GM12875 (cell line): ENCODE measurements at regions not wholly inside any gene's neighbourhood (a gene's known extent, or its start where the extent isn't known, plus 50 kb on each side); places are given as distances from the start of the nearest gene placed in this dataset.

ENCODE experiments used
- H3K4me3 ChIP-seq: one replicate; pipeline ENCODE4 v1.5.1; 2011; ENCODE audit warnings: low read depth, low read length, control low read depth
- TF ChIP-seq, protein P1 (sequence below): IDR thresholded peaks from 2 replicates; pipeline ENCODE4 v1.5.1; 2011; ENCODE audit warnings: low read depth, mild to moderate bottlenecking, control low read depth, inconsistent platforms, low read length, moderate library complexity, borderline replicate concordance; ENCODE audit not compliant: insufficient read depth

GRCh38 chr4:181437895-181438294 is 805.3 kb upstream of the TENM3 start:
- no peak overlapping the region for H3K4me3 ChIP-seq
- TF ChIP-seq, protein P1, sequence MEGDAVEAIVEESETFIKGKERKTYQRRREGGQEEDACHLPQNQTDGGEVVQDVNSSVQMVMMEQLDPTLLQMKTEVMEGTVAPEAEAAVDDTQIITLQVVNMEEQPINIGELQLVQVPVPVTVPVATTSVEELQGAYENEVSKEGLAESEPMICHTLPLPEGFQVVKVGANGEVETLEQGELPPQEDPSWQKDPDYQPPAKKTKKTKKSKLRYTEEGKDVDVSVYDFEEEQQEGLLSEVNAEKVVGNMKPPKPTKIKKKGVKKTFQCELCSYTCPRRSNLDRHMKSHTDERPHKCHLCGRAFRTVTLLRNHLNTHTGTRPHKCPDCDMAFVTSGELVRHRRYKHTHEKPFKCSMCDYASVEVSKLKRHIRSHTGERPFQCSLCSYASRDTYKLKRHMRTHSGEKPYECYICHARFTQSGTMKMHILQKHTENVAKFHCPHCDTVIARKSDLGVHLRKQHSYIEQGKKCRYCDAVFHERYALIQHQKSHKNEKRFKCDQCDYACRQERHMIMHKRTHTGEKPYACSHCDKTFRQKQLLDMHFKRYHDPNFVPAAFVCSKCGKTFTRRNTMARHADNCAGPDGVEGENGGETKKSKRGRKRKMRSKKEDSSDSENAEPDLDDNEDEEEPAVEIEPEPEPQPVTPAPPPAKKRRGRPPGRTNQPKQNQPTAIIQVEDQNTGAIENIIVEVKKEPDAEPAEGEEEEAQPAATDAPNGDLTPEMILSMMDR = no peak

DNA sequence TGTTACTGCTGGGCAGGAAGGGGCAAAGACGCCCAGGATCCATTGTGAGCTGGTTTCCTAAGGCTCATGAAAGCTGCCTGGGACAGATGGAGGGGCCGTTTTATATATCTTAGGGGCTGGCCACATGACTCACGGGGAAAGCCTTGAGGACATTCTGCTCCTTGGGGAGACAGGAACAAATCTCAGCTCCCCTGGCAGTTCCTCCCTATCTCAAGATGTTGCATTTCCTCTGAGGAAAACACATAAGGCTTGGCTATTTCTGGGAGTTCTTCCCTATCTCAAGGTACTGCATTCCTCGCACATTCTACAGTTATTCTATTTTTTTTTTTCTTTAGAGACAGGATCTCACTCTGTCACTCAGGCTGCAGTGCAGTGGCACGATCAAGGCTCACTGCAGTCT is 804.6 kb upstream of the TENM3 start:
- TF ChIP-seq, protein P1 = no peak
- no peak overlapping the region for H3K4me3 ChIP-seq

DNA sequence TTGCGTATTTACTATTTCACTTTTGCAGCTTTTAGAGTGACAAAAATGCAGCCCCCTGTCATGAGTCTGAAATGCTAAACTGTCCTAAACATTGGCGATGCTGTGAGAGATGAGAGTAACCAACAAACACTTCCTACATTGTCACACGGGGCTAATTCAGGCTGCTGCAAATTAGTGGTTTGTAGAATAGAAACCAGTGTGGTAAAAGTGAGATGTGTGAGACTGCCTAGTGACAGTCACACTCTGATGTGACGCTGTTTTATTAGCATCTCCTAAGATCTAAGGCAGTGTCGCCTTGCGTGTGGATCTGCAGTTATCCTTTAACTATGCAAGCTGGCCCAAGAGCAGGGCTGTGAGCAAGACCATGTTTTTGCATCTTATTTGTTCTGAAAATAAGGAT is 800.2 kb upstream of the TENM3 start:
- H3K4me3 ChIP-seq = no peak overlapping the region

DNA sequence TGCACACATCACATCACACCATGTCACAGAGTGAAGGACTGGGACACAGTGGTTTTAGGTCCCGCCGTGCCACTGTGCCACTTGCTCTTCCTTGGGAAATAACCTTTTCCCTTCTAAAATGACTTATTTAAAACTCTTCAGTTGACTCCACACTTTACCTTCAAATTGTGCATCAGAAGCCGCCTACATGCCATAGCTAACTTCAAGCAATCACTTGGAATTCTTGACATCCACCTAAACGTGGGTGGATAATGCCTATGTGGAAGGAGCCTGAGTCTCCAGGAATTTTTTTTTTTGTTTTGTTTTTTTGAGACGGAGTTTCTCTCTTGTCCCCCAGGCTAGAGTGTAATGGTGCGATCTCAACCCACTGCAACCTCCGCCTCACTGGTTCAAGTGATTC is 777.4 kb upstream of the TENM3 start:
- H3K4me3 ChIP-seq = no peak overlapping the region
- TF ChIP-seq, protein P1 = no peak

More for the DNA sequence above, 800.2 kb upstream of the TENM3 start:
- TF ChIP-seq, protein P1 = no peak

- no peak overlapping the region for H3K4me3 ChIP-seq
- TF ChIP-seq, protein P1 = no peak
Observed at GRCh38 chr4:181468451-181468850, 774.8 kb upstream of the TENM3 start.

- TF ChIP-seq, protein P1 = no peak
Observed at GRCh38 chr4:181470306-181470705, 772.9 kb upstream of the TENM3 start.

GRCh38 chr4:181475359-181475758 is 767.8 kb upstream of the TENM3 start:
- TF ChIP-seq, protein P1 = no peak
- no peak overlapping the region for H3K4me3 ChIP-seq

More at GRCh38 chr4:181470306-181470705, 772.9 kb upstream of the TENM3 start:
- H3K4me3 ChIP-seq = no peak overlapping the region
